RKO (cell line): ENCODE measurements at regions not wholly inside any gene's neighbourhood (a gene's known extent, or its start where the extent isn't known, plus 50 kb on each side); places are given as distances from the start of the nearest gene placed in this dataset.
"Not testable (repeated sequence)": the region's sequence is repeated elsewhere in the genome, so short reads cannot be mapped to it uniquely, and the experiment has no call there.

Experiments used
- DNase-seq: peaks from one replicate; pipeline ENCODE4 v3.0.0-alpha.2; 2016; ENCODE audit warnings: low spot score

GRCh38 chr1:4064150-4064889 lies 164.2 kb upstream of the C1orf174 start:
- DNase-seq, result no peak

DNA sequence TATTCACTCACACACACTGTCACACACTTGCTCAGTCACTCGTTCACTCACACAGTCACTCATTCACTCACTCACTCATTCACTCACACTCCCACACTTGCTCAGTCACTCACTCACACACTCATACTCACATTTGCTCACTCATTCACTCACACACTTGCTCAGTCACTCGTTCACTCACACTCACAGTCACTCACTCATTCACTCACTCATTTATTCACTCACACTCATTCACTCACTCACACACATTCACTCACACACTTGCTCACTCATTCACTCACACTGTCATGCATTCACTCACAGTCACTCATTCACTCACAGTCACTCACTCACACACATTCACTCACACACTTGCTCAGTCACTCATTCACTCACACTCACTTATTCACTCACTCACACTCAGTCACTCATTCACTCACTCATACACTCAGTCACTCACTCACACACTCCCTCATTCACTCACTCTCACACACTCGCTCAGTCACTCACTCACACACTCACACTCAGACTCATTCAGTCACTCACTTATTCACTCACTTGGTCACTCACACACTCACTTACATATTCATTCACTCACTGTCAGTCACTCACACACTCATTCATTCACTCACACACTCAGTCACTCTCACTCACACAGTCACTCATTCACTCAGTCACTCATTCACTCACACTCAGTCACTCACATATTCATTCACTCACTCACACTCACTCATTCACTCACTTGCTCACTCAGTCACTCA lies 167.0 kb upstream of the C1orf174 start:
- DNase-seq, result no peak

DNA sequence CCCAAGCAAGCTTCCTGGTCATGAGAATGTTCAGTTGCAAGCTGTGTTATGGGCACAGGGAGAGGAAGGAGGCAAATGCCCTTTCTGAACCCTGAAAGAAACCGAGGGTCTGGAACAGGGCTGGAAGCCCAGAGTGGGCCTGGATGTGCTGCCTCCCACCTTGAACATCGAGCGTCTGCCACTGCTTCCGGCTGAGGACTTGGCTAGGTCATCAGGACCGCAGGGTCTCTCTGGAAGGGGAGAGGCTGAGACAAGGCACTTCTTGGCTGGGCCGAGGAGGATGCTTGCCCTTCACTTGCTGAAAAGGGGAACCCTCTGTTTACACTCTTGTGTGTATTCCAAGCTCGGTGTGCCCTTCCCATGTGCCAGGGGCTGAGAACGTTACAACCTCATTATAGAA lies 168.0 kb upstream of the C1orf174 start:
- no peak for DNase-seq

DNA sequence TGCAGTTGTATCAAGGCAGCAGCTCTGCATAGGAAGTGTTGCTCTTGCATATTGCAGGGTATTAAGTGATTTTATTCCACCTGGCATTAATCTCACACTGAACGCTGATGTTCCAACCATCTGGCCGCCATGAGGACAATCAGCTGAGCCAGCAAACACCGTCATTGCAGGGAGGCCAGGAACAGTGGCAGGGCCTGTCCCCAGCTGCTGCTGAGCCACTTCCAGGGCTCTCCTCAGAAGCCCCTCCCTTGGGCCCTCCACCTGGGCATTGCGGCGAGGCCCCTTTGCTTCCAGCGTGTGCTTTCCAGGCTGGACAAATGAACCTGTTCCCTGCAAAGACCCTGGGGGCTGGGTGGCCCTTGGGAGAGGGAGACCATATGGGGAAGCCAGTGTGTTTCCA lies 171.6 kb upstream of the C1orf174 start:
- no peak for DNase-seq

DNA sequence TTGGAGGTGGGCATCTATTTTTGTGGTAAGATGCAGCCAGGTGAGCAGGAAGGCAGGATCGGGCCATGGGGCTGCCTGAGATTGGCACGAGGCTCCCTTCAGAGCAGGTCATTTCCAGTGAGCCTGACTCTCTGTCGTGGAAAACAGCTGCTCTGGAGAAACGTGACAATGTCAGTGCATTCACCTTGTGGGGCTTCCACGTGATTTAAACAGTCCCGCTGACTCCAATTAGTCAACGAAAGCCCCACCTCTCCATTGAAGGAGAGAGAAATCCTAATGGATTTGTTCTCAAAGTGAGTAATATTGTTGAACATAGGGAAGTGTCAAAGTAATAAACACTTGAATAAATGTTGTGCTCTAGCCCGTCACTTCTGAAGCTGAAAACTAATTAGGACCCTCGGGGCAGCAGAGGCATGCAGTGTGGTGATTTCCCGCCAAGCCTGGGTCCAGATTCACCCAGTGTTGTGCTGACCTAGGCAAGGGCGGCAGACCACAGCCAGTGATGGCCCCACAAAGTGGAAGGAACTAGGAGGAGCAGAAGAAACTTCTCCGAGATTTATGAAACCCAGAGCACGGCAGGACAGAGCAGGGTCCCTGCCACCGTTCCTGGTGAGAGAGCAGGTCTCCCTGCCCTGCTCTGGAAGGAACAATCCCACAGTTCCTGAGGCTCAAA lies 172.5 kb upstream of the C1orf174 start:
- DNase-seq, result no peak

- no peak for DNase-seq
Observed at GRCh38 chr1:4075436-4076225, 175.6 kb upstream of the C1orf174 start.

GRCh38 chr1:4076346-4076745 lies 176.3 kb upstream of the C1orf174 start:
- DNase-seq, result no peak

GRCh38 chr1:4078091-4078962 lies 178.3 kb upstream of the C1orf174 start:
- not testable (repeated sequence) for DNase-seq

- DNase-seq, result no peak
Observed at GRCh38 chr1:4079815-4080214, 179.7 kb upstream of the C1orf174 start.

DNA sequence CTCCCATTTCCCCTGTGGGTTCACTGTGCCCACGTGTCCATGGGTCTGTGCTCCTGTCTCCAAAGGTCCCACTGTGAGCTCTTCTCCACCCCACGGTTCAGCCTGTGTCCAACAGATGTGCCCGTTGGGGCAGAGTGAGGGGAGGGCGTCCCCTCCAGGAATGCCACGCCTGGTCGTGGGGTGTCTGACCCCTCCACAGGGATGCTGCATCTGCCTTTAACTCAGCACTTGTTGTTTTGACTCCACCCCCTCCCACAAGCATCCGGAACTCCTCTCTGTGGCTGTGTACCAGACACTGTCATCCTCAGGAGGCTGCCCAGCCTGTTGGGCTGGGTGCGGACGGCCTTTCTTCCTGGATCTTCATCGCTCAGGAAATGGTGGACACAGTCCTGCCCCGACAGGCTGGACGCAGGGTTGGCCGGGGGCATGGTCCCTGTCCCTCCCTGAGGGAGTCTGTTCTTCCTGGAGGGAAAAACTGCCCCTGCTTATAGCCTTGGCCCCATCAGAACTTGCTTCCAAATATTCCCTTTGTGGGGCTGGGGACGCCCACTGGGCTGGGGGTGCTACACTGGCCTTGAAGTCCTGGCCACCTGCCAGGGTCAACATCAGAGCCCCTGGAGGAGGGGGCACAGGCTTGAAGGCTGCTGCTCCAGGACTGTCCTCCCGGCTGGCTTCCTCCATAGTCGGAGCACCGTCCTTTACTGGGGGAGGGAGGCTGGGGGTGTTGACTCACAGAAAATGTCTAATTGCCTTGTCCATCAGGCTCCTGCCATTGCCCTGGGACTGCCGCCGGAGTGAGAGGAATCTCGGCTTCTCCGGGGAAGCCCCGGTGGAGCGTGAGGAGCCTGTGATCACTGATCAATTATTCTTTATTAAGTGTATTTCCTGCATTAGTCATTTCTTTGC lies 182.0 kb upstream of the C1orf174 start:
- DNase-seq, result no peak

DNA sequence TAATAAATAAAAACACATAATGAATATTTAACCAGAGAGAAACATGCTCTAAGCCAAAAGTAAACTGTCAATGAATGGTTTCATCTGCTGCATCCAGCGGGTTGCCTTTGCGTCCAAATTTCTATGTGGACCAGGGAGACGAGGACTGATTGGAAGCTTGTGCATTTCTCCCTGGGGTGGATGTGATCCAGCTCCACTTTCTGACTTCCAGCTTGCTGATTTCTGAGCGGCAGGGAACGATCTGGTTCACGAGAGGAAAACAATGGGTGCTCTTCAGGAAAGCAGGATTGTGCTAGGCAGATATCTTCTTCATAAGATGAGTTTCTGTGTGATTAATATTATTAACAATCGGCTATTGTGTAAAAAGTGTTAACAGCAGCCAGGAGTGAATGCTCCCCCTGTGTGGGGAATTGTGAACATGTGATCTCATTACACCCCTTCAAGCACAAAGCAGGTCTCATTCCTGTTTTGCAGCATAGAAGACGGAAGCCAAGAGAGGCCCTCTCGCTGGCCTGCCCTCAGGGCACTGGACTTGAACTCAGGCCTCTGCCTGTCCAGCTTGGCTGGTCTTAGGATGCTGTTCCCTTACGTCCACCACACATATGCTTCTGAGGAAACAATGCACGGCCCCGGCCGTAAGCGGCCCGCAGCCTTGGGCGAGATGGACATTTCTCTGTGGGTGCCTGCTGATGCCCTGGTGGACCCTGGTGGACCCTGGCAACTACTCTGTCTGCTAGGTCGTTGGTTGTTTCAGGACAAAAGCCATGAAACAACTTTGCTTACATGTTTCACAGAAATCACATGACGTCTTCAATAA lies 183.4 kb upstream of the C1orf174 start:
- DNase-seq, result no peak

- DNase-seq, result no peak
Observed at GRCh38 chr1:4084048-4084431, 184.0 kb upstream of the C1orf174 start.

DNA sequence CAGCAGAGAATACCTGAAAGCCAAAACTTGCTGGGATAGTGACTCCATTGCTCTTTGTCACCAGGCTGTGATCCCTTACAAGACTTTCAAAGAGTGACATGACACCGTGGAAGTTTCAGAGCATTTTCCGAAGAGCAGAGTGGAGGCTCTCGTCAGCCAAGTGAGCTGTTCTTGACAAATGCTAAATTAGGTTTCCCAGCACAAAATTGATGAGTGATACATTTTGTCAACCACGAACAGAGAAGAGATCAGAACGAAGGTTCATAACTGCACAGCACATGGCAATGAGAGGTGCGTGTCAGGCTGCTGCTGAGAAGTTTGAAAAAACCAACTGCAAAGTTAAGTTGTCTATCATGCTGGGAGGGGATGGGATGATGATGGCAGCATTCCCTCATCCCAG lies 184.4 kb upstream of the C1orf174 start:
- DNase-seq, result no peak

GRCh38 chr1:4084896-4085295 lies 184.8 kb upstream of the C1orf174 start:
- DNase-seq, result no peak

GRCh38 chr1:4085546-4085945 lies 185.5 kb upstream of the C1orf174 start:
- no peak for DNase-seq

DNA sequence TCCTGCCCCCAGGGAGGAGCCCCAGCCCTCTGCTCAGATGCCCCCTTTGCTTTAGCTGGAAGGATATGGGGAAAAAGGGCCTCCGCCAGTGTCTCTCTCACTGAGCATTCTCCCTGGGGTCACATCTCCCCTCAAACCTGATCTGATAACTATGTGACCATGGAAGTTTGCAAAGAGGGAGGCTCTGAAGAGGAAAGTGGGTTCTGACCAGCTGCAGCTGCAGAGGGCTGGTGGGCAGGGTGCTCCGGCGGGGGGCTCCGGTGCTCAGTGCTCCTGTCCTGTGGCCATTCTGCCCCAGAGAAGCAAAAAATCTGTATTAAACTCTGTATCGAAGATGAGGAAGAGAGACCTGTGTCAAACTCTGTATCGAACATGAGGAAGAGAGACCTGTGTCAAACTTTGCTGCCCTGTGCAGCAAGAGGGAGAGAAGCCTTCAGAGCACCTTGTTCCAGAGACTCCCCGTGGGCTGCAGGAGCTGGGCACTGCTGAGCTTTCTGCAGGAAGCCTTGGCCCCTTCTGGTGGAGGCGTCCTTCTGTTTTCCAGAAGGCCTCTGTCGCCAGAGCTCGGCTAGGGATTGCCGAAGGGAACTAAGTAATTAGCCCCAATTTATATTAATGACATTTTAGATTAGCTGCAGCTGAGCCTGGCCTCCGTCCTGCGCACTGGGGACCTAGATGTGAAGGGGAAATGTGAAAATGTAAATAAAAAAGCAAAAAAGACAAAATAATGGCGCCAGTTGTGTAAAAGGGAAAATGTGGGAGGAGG lies 186.2 kb upstream of the C1orf174 start:
- DNase-seq, result no peak

GRCh38 chr1:4086921-4087320 lies 186.8 kb upstream of the C1orf174 start:
- DNase-seq, result no peak

GRCh38 chr1:4087530-4088420 lies 187.7 kb upstream of the C1orf174 start:
- no peak for DNase-seq
